ENCODE measurements at regions not wholly inside any gene's neighbourhood (a gene's known extent, or its start where the extent isn't known, plus 50 kb on each side); places are given as distances from the start of the nearest gene placed in this dataset.

- Histone ChIP-seq H3K27me3 (ENCODE audit: insufficient read depth, poor library complexity, severe bottlenecking) (no peaks in the 10 kb centered on the region), H3K4me3 (replicated peaks; ENCODE audit: insufficient read depth, low read length) (no peak overlapping the region), H3K27ac (replicated peaks) (no peak overlapping the region)
- no peak for DNase-seq (ENCODE audit: low read depth in 1 of 2, low spot score in 1 of 2)
- no peak for TF ChIP-seq GABPA (IDR thresholded peaks at IDR 0.05; ENCODE audit: low read depth)
- TF ChIP-seq REST (IDR thresholded peaks at IDR 0.05; ENCODE audit: insufficient replicate concordance, low read depth), result no peak
- TF ChIP-seq SPI1 (IDR thresholded peaks at IDR 0.05; ENCODE audit: borderline replicate concordance, low read depth), result no peak
- no peak for TF ChIP-seq CTCF (IDR thresholded peaks at IDR 0.05; ENCODE audit: insufficient read depth, low read length)
- TF ChIP-seq POLR2AphosphoS5 (IDR thresholded peaks at IDR 0.05; ENCODE audit: low read depth), result no peak
These were observed 177.9 kb downstream of the VRK1 start for GRCh38 chr14:96975116-96975515.

GRCh38 chr14:96978525-96979272 lies 181.5 kb downstream of the VRK1 start:
- no peak for DNase-seq (ENCODE audit: low read depth in 1 of 2, low spot score in 1 of 2)
- no peaks in the 10 kb centered on the region for H3K27me3 ChIP-seq (ENCODE audit: insufficient read depth, poor library complexity, severe bottlenecking)
- no peak overlapping the region for H3K4me3 ChIP-seq (replicated peaks; ENCODE audit: insufficient read depth, low read length)
- TF ChIP-seq POLR2AphosphoS5 (IDR thresholded peaks at IDR 0.05; ENCODE audit: low read depth) (no peak), REST (IDR thresholded peaks at IDR 0.05; ENCODE audit: insufficient replicate concordance, low read depth) (no peak), GABPA (IDR thresholded peaks at IDR 0.05; ENCODE audit: low read depth) (no peak)
- H3K27ac ChIP-seq (replicated peaks), result no peak overlapping the region

- H3K27ac ChIP-seq (replicated peaks), result no peak overlapping the region
- no peak for TF ChIP-seq SPI1 (IDR thresholded peaks at IDR 0.05; ENCODE audit: borderline replicate concordance, low read depth)
- TF ChIP-seq REST (IDR thresholded peaks at IDR 0.05; ENCODE audit: insufficient replicate concordance, low read depth), result no peak
- TF ChIP-seq CTCF (IDR thresholded peaks at IDR 0.05; ENCODE audit: insufficient read depth, low read length), result no peak
- no peak for TF ChIP-seq POLR2AphosphoS5 (IDR thresholded peaks at IDR 0.05; ENCODE audit: low read depth)
- no peak for TF ChIP-seq GABPA (IDR thresholded peaks at IDR 0.05; ENCODE audit: low read depth)
- H3K4me3 ChIP-seq (replicated peaks; ENCODE audit: insufficient read depth, low read length), result no peak overlapping the region
- H3K27me3 ChIP-seq (ENCODE audit: insufficient read depth, poor library complexity, severe bottlenecking), result no peaks in the 10 kb centered on the region
- DNase-seq (ENCODE audit: low read depth in 1 of 2, low spot score in 1 of 2), result no peak
These were observed 182.5 kb downstream of the VRK1 start for GRCh38 chr14:96979611-96980074.
